ENCODE measurements at regions not wholly inside any gene's neighbourhood (a gene's known extent, or its start where the extent isn't known, plus 50 kb on each side); places are given as distances from the start of the nearest gene placed in this dataset.

GRCh38 chr1:232487236-232487635, 142.7 kb downstream of the SIPA1L2 start:
- no peak overlapping the region for H3K27ac ChIP-seq (replicated peaks)
- no peak for DNase-seq (ENCODE audit: low read depth in 1 of 2, low spot score in 1 of 2)
- no peak overlapping the region for H3K4me3 ChIP-seq (replicated peaks; ENCODE audit: insufficient read depth, low read length)
- H3K27me3 ChIP-seq (ENCODE audit: insufficient read depth, poor library complexity, severe bottlenecking), result no peaks in the 10 kb centered on the region
- TF ChIP-seq CTCF (IDR thresholded peaks at IDR 0.05; ENCODE audit: insufficient read depth, low read length), result no peak
- no peak for TF ChIP-seq GABPA (IDR thresholded peaks at IDR 0.05; ENCODE audit: low read depth)
- no peak for TF ChIP-seq SPI1 (IDR thresholded peaks at IDR 0.05; ENCODE audit: borderline replicate concordance, low read depth)
- no peak for TF ChIP-seq REST (IDR thresholded peaks at IDR 0.05; ENCODE audit: insufficient replicate concordance, low read depth)
- TF ChIP-seq POLR2AphosphoS5 (IDR thresholded peaks at IDR 0.05; ENCODE audit: low read depth), result no peak

GRCh38 chr1:232486454-232487207, 143.3 kb downstream of the SIPA1L2 start:
- TF ChIP-seq POLR2AphosphoS5 (IDR thresholded peaks at IDR 0.05; ENCODE audit: low read depth) (no peak), SPI1 (IDR thresholded peaks at IDR 0.05; ENCODE audit: borderline replicate concordance, low read depth) (no peak), REST (IDR thresholded peaks at IDR 0.05; ENCODE audit: insufficient replicate concordance, low read depth) (no peak), CTCF (IDR thresholded peaks at IDR 0.05; ENCODE audit: insufficient read depth, low read length) (no peak), GABPA (IDR thresholded peaks at IDR 0.05; ENCODE audit: low read depth) (no peak)
- Histone ChIP-seq H3K27me3 (ENCODE audit: insufficient read depth, poor library complexity, severe bottlenecking) (no peaks in the 10 kb centered on the region), H3K4me3 (replicated peaks; ENCODE audit: insufficient read depth, low read length) (no peak overlapping the region), H3K27ac (replicated peaks) (no peak overlapping the region)
- no peak for DNase-seq (ENCODE audit: low read depth in 1 of 2, low spot score in 1 of 2)

- Histone ChIP-seq H3K4me3 (replicated peaks; ENCODE audit: insufficient read depth, low read length) (no peak overlapping the region), H3K27me3 (ENCODE audit: insufficient read depth, poor library complexity, severe bottlenecking) (no peaks in the 10 kb centered on the region), H3K27ac (replicated peaks) (no peak overlapping the region)
- DNase-seq (ENCODE audit: low read depth in 1 of 2, low spot score in 1 of 2), result no peak
- peak; percentile 27; the same call in 1 of the 2 replicates for TF ChIP-seq SPI1 (IDR thresholded peaks at IDR 0.05; ENCODE audit: borderline replicate concordance, low read depth)
- TF ChIP-seq REST (IDR thresholded peaks at IDR 0.05; ENCODE audit: insufficient replicate concordance, low read depth), result no peak
Observed at GRCh38 chr1:232486006-232486405, 143.9 kb downstream of the SIPA1L2 start.
